ENCODE measurements at regions not wholly inside any gene's neighbourhood (a gene's known extent, or its start where the extent isn't known, plus 50 kb on each side); places are given as distances from the start of the nearest gene placed in this dataset.

GRCh38 chr2:236659758-236660150 is 90.1 kb downstream of the ACKR3 start:
- TF ChIP-seq CTCF (IDR thresholded peaks at IDR 0.05; ENCODE audit: poor library complexity) (no peak), EZH2 (IDR thresholded peaks at IDR 0.05; ENCODE audit: borderline replicate concordance) (no peak), EZH2phosphoT487 (IDR thresholded peaks at IDR 0.05; ENCODE audit: low read depth, severe bottlenecking, unreplicated experiment) (no peak)
